HEK293 (cell line): ENCODE measurements at regions not wholly inside any gene's neighbourhood (a gene's known extent, or its start where the extent isn't known, plus 50 kb on each side); places are given as distances from the start of the nearest gene placed in this dataset.

ENCODE experiments used
- CTCF ChIP-seq: fragments of 450-650 bp; formaldehyde crosslinking; IDR thresholded peaks from 2 replicates; pipeline ENCODE4 v1.5.1; 2016; ENCODE audit warnings: missing biosample characterization, missing genetic modification characterization
- ZNF561 ChIP-seq: fragments of 450-650 bp; IDR thresholded peaks from 2 replicates; pipeline ENCODE4 v1.5.1; 2018; ENCODE audit warnings: missing biosample characterization, missing genetic modification characterization, borderline replicate concordance
- ZNF626 ChIP-seq: fragments of 450-650 bp; sonication (Bioruptor Pico); formaldehyde crosslinking; IDR thresholded peaks from 2 replicates; pipeline ENCODE4 v1.5.1; 2018; ENCODE audit warnings: missing biosample characterization, missing genetic modification characterization, inconsistent platforms

GRCh38 chr7:120185940-120186682, 86.9 kb upstream of the KCND2 start:
- no peak for TF ChIP-seq ZNF626 (tag by site-specific recombination)
- TF ChIP-seq ZNF561 (tag by site-specific recombination) = no peak
- no peak for TF ChIP-seq CTCF (tag by site-specific recombination)
